AG09309 (cell line): ENCODE measurements at regions not wholly inside any gene's neighbourhood (a gene's known extent, or its start where the extent isn't known, plus 50 kb on each side); places are given as distances from the start of the nearest gene placed in this dataset.

Source experiments
- DNase-seq: peaks from one replicate; pipeline ENCODE4 v3.0.0-alpha.2; 2010; ENCODE audit warnings: low read depth
- H3K4me3 ChIP-seq: 2 replicates; pipeline ENCODE4 v1.5.1; 2011; ENCODE audit warnings: mild to moderate bottlenecking, low read depth, low read length, moderate library complexity; ENCODE audit not compliant: control insufficient read depth
- CTCF ChIP-seq: IDR thresholded peaks from 2 replicates; pipeline ENCODE4 v1.5.1; 2011; ENCODE audit warnings: mild to moderate bottlenecking, low read depth, low read length, inconsistent platforms; ENCODE audit not compliant: insufficient read depth, control insufficient read depth; ENCODE audit errors: missing control alignments

GRCh38 chr3:144200004-144200403 lies 228.4 kb downstream of the DIPK2A start:
- no peak overlapping the region for H3K4me3 ChIP-seq
- no peak for TF ChIP-seq CTCF
- DNase-seq, result no peak

- TF ChIP-seq CTCF, result no peak
- no peak overlapping the region for H3K4me3 ChIP-seq
- no peak for DNase-seq
Measured at GRCh38 chr3:144200466-144200865, 228.8 kb downstream of the DIPK2A start.

GRCh38 chr3:144221761-144222160 lies 250.1 kb downstream of the DIPK2A start:
- no peak for DNase-seq
- TF ChIP-seq CTCF, result no peak
- no peak overlapping the region for H3K4me3 ChIP-seq

GRCh38 chr3:144229330-144229729 lies 257.7 kb downstream of the DIPK2A start:
- TF ChIP-seq CTCF, result no peak
- no peak for DNase-seq
- H3K4me3 ChIP-seq, result no peak overlapping the region

GRCh38 chr3:144229953-144230352 lies 258.3 kb downstream of the DIPK2A start:
- DNase-seq, result no peak
- H3K4me3 ChIP-seq, result no peak overlapping the region
- no peak for TF ChIP-seq CTCF

GRCh38 chr3:144235489-144235888 lies 263.9 kb downstream of the DIPK2A start:
- no peak for TF ChIP-seq CTCF
- no peak for DNase-seq
- H3K4me3 ChIP-seq, result no peak overlapping the region

GRCh38 chr3:144237351-144237750 lies 265.7 kb downstream of the DIPK2A start:
- TF ChIP-seq CTCF, result no peak
- DNase-seq, result no peak

More at GRCh38 chr3:144237351-144237750, 265.7 kb downstream of the DIPK2A start:
- H3K4me3 ChIP-seq, result no peak overlapping the region
